ENCODE measurements at regions not wholly inside any gene's neighbourhood (a gene's known extent, or its start where the extent isn't known, plus 50 kb on each side); places are given as distances from the start of the nearest gene placed in this dataset.

DNA sequence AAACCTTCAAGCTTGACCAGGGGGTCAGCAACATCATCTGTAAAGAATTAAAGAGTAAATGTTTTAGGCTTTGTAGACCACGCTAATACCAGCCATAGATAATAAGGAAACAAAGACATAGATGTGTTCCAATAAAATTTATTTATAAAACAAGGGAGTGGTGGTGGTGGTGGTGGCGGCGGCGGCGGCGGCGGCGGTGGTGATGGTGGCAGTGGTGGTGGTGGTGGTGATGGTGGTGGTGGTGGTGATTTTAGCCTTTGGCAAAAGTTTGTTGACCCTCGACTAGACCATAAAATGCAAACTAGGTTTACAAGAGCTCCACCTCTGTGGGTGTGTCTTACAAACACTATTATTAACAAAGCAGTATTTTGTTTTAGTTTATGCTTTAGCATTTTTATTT lies 222.3 kb upstream of the SPOCK3 start:
- Mint-ChIP-seq H3K4me3 (no peak overlapping the region), H3K4me1 (ENCODE audit: low read depth) (no peaks in the 10 kb centered on the region), H3K27ac (no peak overlapping the region), H3K9me3 (no peaks in the 10 kb centered on the region), H3K27me3 (no peaks in the 10 kb centered on the region), H3K36me3 (ENCODE audit: low read depth) (no peaks in the 10 kb centered on the region)
- ChIA-PET POLR2A (no interaction called here), CTCF (no interaction called here)
- TF ChIP-seq, protein P1, sequence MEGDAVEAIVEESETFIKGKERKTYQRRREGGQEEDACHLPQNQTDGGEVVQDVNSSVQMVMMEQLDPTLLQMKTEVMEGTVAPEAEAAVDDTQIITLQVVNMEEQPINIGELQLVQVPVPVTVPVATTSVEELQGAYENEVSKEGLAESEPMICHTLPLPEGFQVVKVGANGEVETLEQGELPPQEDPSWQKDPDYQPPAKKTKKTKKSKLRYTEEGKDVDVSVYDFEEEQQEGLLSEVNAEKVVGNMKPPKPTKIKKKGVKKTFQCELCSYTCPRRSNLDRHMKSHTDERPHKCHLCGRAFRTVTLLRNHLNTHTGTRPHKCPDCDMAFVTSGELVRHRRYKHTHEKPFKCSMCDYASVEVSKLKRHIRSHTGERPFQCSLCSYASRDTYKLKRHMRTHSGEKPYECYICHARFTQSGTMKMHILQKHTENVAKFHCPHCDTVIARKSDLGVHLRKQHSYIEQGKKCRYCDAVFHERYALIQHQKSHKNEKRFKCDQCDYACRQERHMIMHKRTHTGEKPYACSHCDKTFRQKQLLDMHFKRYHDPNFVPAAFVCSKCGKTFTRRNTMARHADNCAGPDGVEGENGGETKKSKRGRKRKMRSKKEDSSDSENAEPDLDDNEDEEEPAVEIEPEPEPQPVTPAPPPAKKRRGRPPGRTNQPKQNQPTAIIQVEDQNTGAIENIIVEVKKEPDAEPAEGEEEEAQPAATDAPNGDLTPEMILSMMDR (IDR thresholded peaks at IDR 0.05), result no peak
- intact Hi-C loops (cut with micrococcal nuclease), result no loop called here
- no peak for DNase-seq
- ATAC-seq, result no peak

DNA sequence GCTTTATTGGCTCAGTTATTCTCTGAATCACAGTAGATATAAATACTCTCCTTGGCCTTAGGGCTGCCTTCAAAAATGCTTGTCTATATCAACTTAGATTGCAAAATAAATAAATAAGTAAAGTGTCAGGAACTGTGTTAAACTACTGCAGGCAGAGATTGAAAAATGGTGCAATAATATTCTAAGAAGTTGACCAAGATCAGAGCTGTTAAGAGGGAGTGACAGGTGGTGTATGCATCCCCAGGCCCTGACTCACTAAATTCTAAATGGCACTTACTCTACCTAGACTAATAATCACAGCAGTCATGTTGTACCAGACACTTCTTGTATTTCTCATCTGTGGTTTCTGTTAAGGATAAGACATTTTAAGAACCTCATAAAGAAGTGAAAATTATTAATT lies 235.1 kb upstream of the SPOCK3 start:
- no peak for ATAC-seq
- ChIA-PET POLR2A (no interaction called here), CTCF (no interaction called here)
- Mint-ChIP-seq H3K4me1 (ENCODE audit: low read depth) (no peaks in the 10 kb centered on the region), H3K27me3 (no peaks in the 10 kb centered on the region), H3K36me3 (ENCODE audit: low read depth) (no peaks in the 10 kb centered on the region), H3K27ac (no peak overlapping the region), H3K9me3 (no peaks in the 10 kb centered on the region), H3K4me3 (no peak overlapping the region)
- DNase-seq, result no peak
- TF ChIP-seq, protein P1 (IDR thresholded peaks at IDR 0.05), result no peak
- intact Hi-C loops (cut with micrococcal nuclease), result no loop called here

DNA sequence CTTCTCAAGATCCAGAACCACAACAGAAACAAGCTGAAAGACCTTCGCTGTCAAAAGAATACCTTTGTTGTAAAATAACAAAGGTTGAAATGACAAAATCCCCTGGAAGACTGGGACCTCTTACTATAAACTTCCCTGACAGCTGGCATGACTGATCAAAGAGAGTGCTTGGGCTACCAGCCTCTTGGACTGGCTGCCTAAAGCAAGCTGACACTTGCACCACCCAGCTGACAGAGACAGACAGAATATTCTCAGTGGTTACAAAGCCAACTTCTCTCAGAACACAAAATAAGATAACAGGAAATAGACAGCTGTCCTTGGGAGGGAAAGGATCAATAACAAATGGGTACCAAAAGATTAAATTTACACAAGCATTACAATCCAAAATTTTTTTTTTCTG lies 241.7 kb upstream of the SPOCK3 start:
- TF ChIP-seq, protein P1 (IDR thresholded peaks at IDR 0.05), result no peak
- intact Hi-C loops (cut with micrococcal nuclease), result no loop called here
- Mint-ChIP-seq H3K4me1 (ENCODE audit: low read depth) (no peaks in the 10 kb centered on the region), H3K27ac (no peak overlapping the region), H3K9me3 (peaks cover 1% of the 10 kb centered on the region), H3K27me3 (no peaks in the 10 kb centered on the region), H3K4me3 (no peak overlapping the region), H3K36me3 (ENCODE audit: low read depth) (no peaks in the 10 kb centered on the region)
- ChIA-PET POLR2A (no interaction called here), CTCF (no interaction called here)
- ATAC-seq (no peak), DNase-seq (no peak)

DNA sequence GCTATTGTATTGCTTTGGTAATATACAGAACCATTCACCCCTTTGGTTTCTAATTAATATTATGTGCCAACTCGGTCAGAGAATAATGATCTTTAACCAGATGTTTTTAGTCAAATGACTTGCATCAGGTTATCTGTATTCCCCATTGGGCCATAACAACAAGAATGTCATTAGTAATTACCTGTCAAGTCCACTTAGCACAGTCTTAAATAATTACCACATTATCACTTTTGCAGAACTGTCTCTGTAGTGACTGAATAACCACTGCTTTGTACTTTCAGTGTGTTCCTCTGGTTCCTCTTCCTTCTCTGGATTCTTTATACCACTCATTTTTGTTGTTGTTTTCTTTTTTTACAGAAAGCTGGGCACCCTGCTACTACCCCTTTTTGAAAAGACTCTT lies 257.7 kb upstream of the SPOCK3 start:
- H3K27ac Mint-ChIP-seq, result no peak overlapping the region
- intact Hi-C loops (cut with micrococcal nuclease), result no loop called here
- ATAC-seq (no peak), DNase-seq (no peak)
- H3K4me1 Mint-ChIP-seq (ENCODE audit: low read depth), result no peaks in the 10 kb centered on the region
- POLR2A ChIA-PET, result no interaction called here
- CTCF ChIA-PET, result no interaction called here
- no peaks in the 10 kb centered on the region for H3K27me3 Mint-ChIP-seq
- H3K36me3 Mint-ChIP-seq (ENCODE audit: low read depth), result no peaks in the 10 kb centered on the region
- H3K9me3 Mint-ChIP-seq, result peaks cover 11% of the 10 kb centered on the region
- TF ChIP-seq, protein P1 (IDR thresholded peaks at IDR 0.05), result no peak
- H3K4me3 Mint-ChIP-seq, result no peak overlapping the region

DNA sequence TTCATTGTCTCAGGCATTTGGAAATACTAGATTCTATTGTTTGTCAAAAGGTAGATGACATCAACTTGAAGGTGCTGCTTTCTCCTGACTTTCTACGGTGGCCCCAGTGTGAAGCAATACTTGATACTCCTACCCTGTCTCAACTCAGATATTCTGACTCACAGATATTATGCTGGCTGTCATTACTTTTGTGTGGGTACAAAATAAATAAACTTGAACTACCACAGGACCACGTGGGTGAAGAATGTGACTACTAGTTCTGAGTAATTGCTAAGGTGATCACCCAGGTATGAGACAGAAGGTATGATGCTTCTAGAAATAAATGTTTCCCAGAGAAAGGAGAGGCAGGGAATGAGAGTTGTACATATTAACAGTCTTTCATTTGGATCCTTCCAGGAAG lies 275.3 kb upstream of the SPOCK3 start:
- peaks cover 5% of the 10 kb centered on the region for H3K9me3 Mint-ChIP-seq
- ATAC-seq (no peak), DNase-seq (no peak)
- TF ChIP-seq, protein P1 (IDR thresholded peaks at IDR 0.05), result no peak
- CTCF ChIA-PET, result no interaction called here
- no peaks in the 10 kb centered on the region for H3K36me3 Mint-ChIP-seq (ENCODE audit: low read depth)
- H3K4me3 Mint-ChIP-seq, result no peak overlapping the region
- H3K27me3 Mint-ChIP-seq, result no peaks in the 10 kb centered on the region
- POLR2A ChIA-PET, result no interaction called here
- H3K27ac Mint-ChIP-seq, result no peak overlapping the region
- intact Hi-C loops (cut with micrococcal nuclease), result no loop called here
- H3K4me1 Mint-ChIP-seq (ENCODE audit: low read depth), result no peaks in the 10 kb centered on the region
